PC-9 (cell line): ENCODE measurements at regions not wholly inside any gene's neighbourhood (a gene's known extent, or its start where the extent isn't known, plus 50 kb on each side); places are given as distances from the start of the nearest gene placed in this dataset.

Experiments
- EZH2 ChIP-seq: fragments of 200-600 bp; sonication (generic); IDR thresholded peaks from 2 replicates; pipeline ENCODE4 v1.8.0; 2017; ENCODE audit warnings: antibody characterized with exemption, low read depth
- TF ChIP-seq, protein P1 (sequence below): fragments of 200-600 bp; sonication (generic); conservative IDR thresholded peaks from 2 replicates; pipeline ENCODE4 v1.6.1; 2017; ENCODE audit warnings: mixed run types, antibody characterized with exemption, mild to moderate bottlenecking, moderate library complexity

DNA sequence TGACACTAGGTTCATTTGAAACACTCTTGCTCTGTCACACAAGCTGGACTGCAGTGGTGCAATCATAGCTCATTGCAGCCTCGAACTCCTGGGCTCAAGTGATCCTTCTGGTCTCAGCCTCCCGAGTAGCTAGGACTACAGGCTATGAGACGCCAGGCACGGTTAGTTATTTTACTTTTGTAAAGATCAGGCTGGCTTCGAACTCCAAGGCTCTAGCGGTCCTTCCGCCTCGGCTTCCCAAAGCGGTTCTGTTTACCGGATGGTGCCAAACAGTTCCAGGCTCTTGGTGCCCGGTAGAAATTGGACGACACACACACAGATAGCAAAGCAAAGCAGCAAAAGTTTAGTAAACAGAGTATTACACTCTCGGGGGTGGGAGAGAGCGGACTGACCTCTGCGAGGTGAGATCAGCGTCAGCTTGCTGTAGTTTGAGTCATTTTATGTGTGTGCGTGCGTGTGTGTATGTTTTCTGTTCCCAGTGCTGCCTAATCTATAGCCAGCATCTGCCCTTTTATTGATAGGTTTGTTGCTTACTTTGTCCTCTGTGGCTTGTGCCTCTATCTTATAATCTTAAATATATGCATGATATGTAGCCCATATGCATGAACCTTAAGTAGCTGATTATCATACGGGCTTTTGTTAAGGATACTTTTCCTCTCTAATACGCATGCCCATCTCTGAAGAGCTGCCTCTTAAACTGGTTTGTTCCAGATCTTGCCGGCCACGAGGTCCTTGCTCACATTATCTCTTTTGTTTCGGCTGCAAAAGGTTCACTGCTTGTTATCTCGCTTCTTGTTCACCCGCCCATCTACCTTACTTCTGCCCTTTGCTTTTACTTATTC, 75.2 kb downstream of the OR2B2 start:
- TF ChIP-seq, protein P1, sequence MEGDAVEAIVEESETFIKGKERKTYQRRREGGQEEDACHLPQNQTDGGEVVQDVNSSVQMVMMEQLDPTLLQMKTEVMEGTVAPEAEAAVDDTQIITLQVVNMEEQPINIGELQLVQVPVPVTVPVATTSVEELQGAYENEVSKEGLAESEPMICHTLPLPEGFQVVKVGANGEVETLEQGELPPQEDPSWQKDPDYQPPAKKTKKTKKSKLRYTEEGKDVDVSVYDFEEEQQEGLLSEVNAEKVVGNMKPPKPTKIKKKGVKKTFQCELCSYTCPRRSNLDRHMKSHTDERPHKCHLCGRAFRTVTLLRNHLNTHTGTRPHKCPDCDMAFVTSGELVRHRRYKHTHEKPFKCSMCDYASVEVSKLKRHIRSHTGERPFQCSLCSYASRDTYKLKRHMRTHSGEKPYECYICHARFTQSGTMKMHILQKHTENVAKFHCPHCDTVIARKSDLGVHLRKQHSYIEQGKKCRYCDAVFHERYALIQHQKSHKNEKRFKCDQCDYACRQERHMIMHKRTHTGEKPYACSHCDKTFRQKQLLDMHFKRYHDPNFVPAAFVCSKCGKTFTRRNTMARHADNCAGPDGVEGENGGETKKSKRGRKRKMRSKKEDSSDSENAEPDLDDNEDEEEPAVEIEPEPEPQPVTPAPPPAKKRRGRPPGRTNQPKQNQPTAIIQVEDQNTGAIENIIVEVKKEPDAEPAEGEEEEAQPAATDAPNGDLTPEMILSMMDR, result no peak
- no peak for TF ChIP-seq EZH2
